ENCODE measurements at regions not wholly inside any gene's neighbourhood (a gene's known extent, or its start where the extent isn't known, plus 50 kb on each side); places are given as distances from the start of the nearest gene placed in this dataset.

GRCh38 chr9:129381481-129381957 is 203.5 kb upstream of the IER5L start:
- H3K27me3 ChIP-seq (replicated peaks; ENCODE audit: insufficient read depth, low read depth, low read length, poor library complexity), result no peaks in the 10 kb centered on the region
- BruUV-seq (replicated peaks), result no TSS peak
- ChIA-PET POLR2A (ENCODE audit: low non-redundant PET) (no interaction called here), CTCF (interaction anchor here (0.7 kb wide), 1 partner anchor 22 kb away, joined by 11 read pairs; no protein-coding TSS in a partner anchor)
- H3K27ac ChIP-seq (ENCODE audit: low read depth, low read length, poor library complexity, severe bottlenecking), result no peak overlapping the region
- intact Hi-C loops (cut with micrococcal nuclease; ENCODE audit: unreplicated experiment), result no loop called here
- no peaks in the 10 kb centered on the region for H3K9me3 ChIP-seq (ENCODE audit: low read depth, low read length, poor library complexity, severe bottlenecking)
- H3K4me1 ChIP-seq (ENCODE audit: insufficient read depth, low read length, poor library complexity, severe bottlenecking), result peaks cover 10% of the 10 kb centered on the region
- H3K36me3 ChIP-seq (ENCODE audit: insufficient read depth, low read length, poor library complexity, severe bottlenecking), result no peaks in the 10 kb centered on the region
- no peak overlapping the region for H3K4me3 ChIP-seq (ENCODE audit: low read depth, low read length, poor library complexity, severe bottlenecking)
- DNase-seq (ENCODE audit: low spot score), result no peak
- no peak for TF ChIP-seq CTCF (conservative IDR thresholded peaks at IDR 0.05; ENCODE audit: low read depth, low read length)
- TF ChIP-seq EZH2 (IDR thresholded peaks at IDR 0.05; ENCODE audit: borderline replicate concordance, low read depth, low read length, poor library complexity, severe bottlenecking), result no peak

GRCh38 chr9:129380961-129381401 is 202.9 kb upstream of the IER5L start:
- intact Hi-C loops (cut with micrococcal nuclease; ENCODE audit: unreplicated experiment), result no loop called here
- Histone ChIP-seq H3K27me3 (replicated peaks; ENCODE audit: insufficient read depth, low read depth, low read length, poor library complexity) (no peaks in the 10 kb centered on the region), H3K27ac (ENCODE audit: low read depth, low read length, poor library complexity, severe bottlenecking) (no peak overlapping the region), H3K4me3 (ENCODE audit: low read depth, low read length, poor library complexity, severe bottlenecking) (no peak overlapping the region), H3K9me3 (ENCODE audit: low read depth, low read length, poor library complexity, severe bottlenecking) (no peaks in the 10 kb centered on the region), H3K4me1 (ENCODE audit: insufficient read depth, low read length, poor library complexity, severe bottlenecking) (peaks cover 10% of the 10 kb centered on the region), H3K36me3 (ENCODE audit: insufficient read depth, low read length, poor library complexity, severe bottlenecking) (no peaks in the 10 kb centered on the region)
- no peak for DNase-seq (ENCODE audit: low spot score)
- no TSS peak for BruUV-seq (replicated peaks)
- ChIA-PET CTCF (no interaction called here), POLR2A (ENCODE audit: low non-redundant PET) (interaction anchor here (0.6 kb wide), 1 partner anchor 663 kb away, joined by 10 read pairs; no protein-coding TSS in a partner anchor)
- no peak for TF ChIP-seq EZH2 (IDR thresholded peaks at IDR 0.05; ENCODE audit: borderline replicate concordance, low read depth, low read length, poor library complexity, severe bottlenecking)
- no peak for TF ChIP-seq CTCF (conservative IDR thresholded peaks at IDR 0.05; ENCODE audit: low read depth, low read length)

- Histone ChIP-seq H3K27ac (ENCODE audit: low read depth, low read length, poor library complexity, severe bottlenecking) (no peak overlapping the region), H3K4me1 (ENCODE audit: insufficient read depth, low read length, poor library complexity, severe bottlenecking) (peaks cover 10% of the 10 kb centered on the region), H3K9me3 (ENCODE audit: low read depth, low read length, poor library complexity, severe bottlenecking) (no peaks in the 10 kb centered on the region), H3K27me3 (replicated peaks; ENCODE audit: insufficient read depth, low read depth, low read length, poor library complexity) (no peaks in the 10 kb centered on the region), H3K4me3 (ENCODE audit: low read depth, low read length, poor library complexity, severe bottlenecking) (no peak overlapping the region), H3K36me3 (ENCODE audit: insufficient read depth, low read length, poor library complexity, severe bottlenecking) (no peaks in the 10 kb centered on the region)
- ChIA-PET POLR2A (ENCODE audit: low non-redundant PET) (no interaction called here), CTCF (no interaction called here)
- intact Hi-C loops (cut with micrococcal nuclease; ENCODE audit: unreplicated experiment), result no loop called here
- TF ChIP-seq CTCF (conservative IDR thresholded peaks at IDR 0.05; ENCODE audit: low read depth, low read length) (no peak), EZH2 (IDR thresholded peaks at IDR 0.05; ENCODE audit: borderline replicate concordance, low read depth, low read length, poor library complexity, severe bottlenecking) (no peak)
- no TSS peak for BruUV-seq (replicated peaks)
- DNase-seq (ENCODE audit: low spot score), result no peak
Measured at GRCh38 chr9:129379886-129380285, 201.8 kb upstream of the IER5L start.
